Renal cortical epithelial cell (primary cell): ENCODE measurements at regions not wholly inside any gene's neighbourhood (a gene's known extent, or its start where the extent isn't known, plus 50 kb on each side); places are given as distances from the start of the nearest gene placed in this dataset.

Experiments
- DNase-seq: peaks from one replicate; pipeline ENCODE4 v3.0.0-alpha.2; 2011; ENCODE audit warnings: low read depth

DNA sequence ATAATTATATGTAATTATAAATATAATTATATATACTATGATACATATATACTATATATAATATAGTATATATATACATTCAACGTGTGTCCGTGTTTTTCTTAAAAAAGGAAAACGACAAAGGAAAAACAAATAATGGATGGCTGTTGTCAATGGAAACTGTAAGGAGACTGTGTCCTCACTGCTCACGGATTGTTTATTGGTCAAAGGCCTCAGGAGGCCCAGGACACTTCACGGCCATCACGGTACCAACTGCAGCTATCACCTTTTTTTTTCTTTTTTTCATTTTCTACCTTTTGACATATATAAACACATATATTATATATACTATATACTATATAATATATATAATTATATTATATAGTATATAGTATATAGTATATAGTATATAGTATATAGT is 113.4 kb downstream of the SPTSSA start:
- no peak for DNase-seq

DNA sequence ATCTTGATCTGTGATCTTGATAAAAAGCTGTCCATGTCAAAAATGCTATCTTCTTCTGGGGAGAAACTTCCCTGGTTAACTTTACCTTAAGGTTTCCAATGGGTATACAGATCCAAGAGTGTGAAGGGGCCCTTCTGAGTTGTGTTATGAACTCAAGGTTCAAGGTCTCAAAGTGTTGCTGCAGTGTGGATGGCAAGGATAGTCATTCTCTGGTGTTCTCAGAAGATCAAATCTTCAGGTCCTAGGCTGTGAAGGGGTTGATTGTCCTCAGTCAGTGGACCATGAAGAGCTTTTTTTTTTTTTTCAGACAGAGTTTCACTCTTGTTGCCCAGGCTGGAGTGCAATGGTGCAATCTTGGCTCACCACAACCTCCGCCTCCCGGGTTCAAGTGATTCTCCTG is 114.4 kb downstream of the SPTSSA start:
- DNase-seq = peak; percentile 77

DNA sequence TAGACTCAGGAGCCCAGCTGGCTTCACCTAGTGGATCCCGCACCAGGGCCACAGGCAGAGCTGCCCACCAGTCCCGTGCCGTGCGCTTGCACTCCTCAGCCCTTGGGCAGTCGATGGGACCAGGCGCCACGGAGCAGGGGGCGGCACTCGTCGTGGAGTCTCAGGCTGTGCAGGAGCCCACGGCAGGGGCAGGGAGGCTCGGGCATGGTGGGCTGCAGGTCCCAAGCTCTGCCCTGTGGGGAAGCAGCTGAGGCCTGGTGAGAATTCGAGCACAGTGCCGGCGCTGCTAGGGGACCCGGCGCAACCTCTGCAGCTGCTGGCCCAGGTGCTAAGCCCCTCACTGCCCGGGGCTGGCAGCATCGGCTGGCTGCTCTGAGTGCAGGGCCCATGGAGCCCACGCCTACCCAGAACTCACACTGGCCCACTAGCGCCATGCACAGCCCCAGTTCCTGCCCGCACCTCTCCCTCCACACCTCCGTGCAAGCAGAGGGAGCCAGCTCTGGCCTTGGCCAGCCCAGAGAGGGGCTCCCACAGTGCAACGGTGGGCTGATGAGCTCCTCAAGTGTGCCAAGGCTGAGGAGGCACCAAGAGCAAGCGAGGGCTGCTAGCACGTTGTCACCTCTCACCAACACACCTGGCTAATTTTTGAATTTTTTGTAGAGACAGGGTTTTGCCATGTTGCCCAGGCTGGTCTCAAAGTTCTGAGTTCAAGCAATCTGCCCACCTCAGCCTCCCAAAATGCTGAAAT is 116.1 kb downstream of the SPTSSA start:
- no peak for DNase-seq

DNA sequence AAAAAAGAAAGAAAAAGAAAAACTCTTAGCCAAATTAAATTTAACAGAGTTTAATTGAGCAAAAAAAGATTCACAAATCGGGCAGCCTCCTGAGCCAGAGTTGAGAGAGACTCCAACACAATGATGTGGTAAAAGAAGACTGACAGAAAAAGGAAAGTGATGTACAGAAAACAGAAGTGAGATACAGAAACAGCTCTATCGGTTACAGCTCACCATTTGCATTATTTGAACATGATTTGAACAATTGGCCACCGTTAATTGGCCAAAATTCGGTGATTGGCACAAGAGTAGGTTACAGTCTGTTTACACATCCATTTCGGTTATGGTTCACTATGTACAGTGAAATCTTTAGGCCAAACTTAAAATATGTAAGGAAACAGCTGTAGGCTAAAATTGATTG is 117.7 kb downstream of the SPTSSA start:
- DNase-seq = no peak

DNA sequence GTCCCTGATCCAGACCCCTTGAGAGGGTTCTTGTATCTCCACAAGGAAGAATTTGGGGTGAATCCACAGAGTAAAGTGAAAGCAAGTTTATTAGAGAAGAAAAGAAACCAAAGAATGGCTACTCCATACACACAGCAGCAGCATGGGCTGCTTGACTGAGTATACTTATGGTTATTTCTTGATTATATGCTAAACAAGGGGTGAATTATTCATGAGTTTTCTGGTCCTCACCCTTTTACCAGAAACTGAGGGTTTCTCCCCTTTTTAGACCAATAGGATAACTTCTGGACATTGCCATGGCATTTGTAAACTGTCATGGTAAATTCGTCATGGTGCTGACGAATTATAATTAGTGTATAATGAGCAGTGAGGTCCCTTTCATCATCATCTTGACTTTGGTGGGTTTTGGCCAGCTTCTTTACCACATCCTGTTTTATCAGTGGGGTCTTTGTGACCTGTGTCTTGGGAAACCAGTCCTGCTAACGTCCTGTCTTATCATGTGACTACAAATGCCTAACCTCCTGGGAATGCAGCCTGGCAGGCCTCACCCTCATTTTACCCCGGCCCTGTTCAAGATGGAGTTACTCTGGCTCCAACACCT is 121.9 kb downstream of the SPTSSA start:
- no peak for DNase-seq

DNA sequence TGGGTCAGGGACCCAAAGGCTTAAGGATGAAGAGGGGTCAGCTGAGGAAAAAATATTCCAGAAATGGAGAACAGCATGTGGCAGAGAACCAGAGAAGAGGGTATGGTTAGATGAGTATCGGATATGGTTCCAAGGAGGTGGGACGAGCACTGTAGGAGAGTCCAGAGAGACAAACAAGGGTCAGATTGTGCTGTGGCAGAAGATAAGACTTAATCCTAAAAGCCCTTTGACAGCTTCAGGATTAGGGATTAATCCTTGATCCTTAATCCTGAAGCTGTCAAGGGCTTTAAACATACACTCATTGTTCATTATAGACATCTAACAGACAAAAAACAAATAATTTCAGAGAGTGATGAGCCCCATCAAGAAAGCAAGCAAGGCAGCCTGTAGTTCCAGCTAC is 124.0 kb downstream of the SPTSSA start:
- no peak for DNase-seq

DNA sequence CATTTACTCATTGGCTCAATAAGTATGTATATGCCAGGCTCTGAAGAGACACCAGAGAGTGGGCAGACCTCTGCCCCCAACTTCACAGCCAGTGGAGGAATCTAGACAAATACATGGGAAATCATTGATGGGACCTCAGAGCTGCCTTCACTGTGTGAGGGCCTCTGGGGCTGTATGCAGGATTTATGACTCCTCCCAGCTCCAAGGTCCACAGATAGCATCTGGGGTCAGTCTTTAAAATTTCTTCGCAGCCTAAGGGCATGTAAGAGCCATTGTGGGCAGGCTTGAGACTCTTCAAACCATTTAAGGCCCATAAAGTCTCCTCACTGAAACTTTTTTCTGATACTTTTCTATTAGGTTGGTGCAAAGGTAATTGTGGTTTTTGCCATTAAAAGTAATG is 125.5 kb downstream of the SPTSSA start:
- DNase-seq = no peak

DNA sequence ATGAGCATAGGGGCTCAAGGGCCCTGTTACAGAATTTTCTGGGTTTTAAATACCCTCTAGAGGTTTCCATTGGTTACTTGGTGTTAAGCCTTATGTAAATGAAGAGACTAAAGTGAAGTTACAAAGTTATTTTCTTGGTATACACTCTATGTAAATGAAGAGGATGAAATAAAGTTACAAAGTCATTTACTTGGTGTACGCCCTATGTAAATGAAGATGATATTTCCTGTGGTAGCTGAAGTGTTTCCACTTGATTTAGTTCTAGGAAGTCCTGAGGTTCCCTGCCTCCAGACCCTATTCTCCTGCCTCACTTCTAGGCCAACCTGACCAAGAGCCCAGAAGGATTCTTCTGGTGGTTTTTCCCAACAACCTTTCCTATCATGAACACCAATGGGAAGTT is 126.1 kb downstream of the SPTSSA start:
- DNase-seq = no peak

DNA sequence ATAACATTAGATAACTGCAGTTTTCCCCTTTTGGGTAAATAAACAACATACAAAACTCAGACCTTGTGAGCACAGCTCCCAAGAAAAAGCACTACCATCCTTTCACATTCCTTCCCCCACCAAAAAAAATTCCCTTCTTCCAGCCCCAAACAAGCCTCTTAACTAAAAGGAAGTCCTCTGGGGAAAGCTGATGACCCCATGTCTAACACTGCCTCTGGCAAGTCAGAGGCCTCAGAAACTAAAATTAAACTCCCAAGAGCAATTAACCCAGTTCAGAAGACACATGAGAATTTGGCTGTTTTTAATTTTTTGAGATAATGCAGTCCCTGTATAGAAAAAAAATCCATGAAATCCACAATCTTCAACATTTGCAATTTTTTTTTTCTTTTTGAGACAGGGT is 127.7 kb downstream of the SPTSSA start:
- DNase-seq = no peak

DNA sequence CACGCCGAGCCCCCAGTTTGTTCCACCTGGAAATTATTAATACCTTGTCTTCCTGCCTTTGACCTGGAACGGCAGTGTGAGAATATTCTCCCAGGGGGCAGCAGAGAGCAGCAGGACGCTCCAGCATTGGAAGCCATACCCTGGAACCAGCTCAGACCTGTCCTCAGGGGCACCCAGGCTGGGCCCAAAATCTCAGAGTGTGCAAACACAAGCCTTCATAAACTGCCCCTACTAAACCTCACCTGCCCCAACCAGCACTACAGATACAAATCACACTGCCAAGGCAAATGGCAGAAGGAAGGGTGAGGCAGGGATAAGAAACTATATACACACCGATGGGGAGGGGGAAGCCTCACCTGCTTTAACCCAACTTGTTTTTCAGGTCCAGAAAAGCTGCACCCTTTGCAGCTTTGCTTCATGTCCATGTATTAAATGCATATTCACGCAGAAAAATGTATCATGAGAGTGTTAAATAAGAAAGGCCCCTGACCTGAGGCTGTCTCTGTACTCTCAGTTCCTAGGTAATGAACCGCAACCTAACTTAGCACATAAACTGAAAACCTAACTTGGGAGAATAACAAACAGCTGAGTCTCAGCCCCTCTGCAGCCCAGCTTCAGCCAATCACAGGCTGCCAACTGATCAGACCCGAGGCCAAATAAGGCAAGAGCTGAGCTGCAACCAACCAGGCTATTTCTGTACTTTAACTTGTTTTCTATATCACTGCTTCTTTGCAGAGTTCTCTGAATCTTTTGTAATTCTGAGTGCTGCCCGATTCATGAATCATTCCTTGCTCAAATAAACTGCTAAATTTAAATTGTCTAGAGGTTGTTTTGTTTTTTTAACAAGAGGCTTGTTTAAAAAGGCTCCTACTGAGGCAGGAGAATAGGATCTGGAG is 130.1 kb downstream of the SPTSSA start:
- DNase-seq = peak; percentile 86

DNA sequence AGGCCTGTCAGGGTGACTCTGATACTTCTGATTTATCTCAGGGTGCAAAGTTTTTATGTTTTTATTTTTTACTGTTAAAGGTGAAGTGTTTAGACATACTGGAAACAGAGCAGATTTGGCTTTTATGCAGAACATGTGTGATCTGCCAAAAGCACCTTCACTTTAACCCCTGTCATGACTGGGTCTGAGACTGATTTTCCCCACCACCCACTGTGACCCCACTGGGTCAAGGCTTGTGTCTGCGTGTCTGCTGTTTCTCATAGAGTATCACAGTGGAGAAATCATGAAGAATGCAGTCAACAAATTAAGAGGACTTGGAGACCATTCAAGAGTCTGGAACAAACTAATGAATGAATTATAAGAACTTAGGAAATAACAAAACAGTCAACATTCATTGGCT is 131.2 kb downstream of the SPTSSA start:
- DNase-seq = no peak

DNA sequence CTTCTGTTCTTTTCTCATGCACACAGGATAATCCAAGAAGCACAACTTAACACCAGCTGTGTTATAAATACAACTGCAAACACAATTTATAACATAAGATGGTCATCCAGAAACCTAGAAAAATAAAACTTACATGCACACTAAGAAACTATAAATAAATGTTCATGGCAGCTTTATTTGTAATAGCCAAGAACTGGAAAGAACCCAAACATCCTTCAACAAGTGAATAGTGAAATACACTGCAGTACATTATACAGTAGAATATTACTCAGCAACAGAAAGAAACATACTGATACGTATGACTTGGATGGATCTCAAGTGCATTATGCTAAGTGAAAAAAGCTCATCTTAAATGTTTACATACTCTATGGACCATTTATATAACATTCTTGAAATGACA is 132.7 kb downstream of the SPTSSA start:
- DNase-seq = no peak

DNA sequence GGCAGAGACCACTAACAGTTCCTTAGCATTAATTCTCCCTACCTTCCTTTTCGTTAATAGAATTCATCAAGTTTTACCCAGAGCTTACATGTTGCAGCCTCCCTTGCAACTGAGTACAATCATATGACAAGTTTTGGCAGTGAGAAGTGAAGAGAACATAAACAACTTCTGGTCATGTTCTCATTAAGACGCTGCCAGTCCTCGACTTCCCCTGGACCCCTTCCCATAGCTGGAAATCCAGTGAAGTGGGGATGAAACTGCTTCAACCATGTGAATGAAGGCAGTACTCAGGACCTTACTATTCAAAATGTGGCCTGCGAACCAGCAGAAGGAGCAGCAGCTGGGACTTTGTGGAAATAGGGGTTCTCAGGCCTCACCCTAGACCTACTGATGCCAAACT is 133.9 kb downstream of the SPTSSA start:
- no peak for DNase-seq

DNA sequence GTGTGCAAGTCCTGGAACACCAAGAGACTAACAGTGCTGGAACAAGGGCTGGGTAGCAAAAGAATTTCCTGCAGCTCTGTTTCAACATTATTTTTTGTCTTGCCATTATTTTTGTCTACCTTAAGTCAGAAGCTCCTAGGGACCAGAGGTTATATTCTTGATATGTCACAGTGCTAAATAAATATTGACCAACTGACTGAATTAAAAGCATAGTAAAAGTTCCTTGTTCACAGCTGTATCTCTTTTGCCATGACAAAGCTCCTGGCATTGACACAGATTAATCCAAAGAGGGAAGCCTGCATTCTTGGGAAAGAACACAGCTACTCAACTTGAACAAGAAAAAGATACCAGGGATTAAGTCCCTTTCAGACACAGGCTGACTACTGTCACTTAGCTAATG is 136.5 kb downstream of the SPTSSA start:
- DNase-seq = no peak

DNA sequence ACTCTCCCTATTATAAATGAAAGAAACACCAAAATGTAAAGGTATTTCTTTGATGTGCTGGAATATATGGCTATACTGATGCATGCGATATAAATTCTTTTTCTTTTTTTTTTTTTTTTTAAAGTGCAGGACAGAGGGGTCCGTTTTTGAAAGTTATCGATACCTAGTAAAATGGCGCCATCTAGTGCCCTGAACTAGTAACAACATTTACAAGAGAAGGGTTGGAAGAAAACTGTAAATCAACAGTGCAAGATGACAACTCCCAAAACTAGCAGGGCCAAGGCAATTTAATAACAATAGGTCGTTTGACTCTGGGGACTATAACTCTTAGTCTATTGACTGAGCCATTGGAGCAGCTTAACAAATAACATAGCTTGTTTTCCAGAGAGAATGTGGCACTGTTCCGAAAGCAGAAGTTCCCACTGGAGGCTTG is 137.7 kb downstream of the SPTSSA start:
- peak; percentile 25 for DNase-seq

DNA sequence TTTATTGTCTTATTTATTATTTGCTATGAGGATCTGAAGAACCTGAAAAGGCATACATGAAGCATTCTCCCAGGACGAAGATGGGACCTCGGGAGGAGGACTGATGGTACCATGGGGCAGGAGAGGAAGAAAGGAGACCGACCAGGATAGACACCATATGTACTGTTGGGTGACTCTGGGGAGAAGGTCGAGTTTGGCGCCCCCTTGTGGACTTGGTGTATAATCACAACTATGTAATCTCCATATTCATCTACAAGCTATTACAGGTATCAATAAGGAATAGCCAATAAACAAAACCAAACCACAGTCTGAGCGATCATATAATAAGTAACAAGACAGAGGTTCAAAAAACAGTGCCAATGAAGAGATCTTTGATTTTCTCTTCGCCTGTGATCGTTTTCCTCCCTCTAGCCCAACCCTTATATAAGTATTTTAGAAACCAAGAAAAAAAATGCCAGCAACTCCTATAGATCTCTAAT is 139.1 kb downstream of the SPTSSA start:
- DNase-seq = peak; percentile 31

DNA sequence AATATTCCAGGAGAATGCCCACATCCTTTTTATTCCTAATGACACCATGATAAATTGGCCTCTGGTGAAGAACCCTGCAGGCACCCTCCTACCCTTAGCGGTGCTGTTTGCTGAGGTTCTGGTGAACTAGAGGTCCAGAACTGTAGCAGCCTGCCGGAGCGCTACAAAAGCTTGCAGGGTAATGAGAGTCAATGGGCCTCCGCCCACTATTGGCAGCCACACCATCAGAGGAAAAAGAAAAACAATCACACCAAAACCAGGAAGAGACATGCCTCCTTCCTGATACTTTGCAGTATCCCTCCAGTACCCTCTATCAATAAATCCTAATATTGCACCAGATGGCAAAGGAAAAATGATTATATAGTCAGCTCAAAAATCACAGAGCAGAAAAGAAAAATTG is 142.9 kb downstream of the SPTSSA start:
- no peak for DNase-seq

DNA sequence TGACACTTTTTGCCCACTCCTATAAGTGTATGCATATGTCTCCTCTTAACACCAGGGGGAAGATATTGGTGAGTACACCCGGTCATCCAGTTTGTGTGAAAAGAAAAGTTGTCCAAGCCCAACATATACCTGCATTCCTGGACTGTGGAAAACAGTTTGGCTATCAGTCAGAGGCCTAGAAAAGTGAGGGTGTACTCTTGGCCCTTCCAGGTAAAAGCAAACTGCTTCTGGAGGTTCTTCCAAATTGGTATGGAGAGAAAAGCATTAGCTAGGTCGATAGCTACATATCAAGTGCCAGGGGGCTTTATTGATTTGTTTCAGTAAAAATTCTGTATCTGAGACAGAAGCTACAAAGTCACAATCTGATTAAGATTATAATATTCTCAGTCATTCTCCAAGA is 144.0 kb downstream of the SPTSSA start:
- DNase-seq = no peak

DNA sequence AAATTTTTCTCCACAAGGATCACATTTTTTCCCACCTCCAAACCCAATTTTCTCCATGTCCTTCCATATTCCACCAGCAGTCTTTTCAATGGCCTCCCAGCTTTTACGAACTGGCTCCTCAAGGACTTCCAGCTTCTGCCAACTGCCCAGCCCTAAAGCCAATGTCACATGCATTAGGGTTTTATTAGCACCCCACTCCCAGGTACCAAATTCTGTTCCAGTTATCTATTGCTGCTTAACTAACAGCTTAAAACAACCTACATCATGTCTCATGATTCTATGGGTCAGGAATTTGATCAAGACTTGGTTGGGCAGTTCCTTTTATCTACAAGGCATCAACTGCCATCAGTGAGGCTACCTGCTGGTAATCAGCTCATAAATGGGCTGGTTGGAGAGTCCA is 151.3 kb downstream of the SPTSSA start:
- DNase-seq = no peak

DNA sequence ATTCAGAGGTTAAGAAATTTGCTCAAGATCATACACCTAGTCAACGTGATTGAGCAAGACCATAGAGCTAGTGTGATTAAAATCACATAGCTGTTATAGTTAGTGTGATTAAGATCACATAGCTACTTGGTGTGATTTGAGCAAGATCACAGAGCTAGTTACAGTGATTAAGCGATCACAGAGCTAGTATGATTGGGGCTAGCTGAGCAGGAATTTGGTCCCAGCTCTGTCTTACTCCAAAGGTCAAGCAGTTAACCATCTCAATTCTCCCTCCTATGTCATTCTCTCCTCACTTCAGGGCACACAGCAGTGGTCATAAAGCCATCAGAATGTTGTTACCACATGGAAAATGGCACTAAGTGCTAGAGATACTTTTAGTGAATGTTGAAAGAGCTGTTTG is 158.2 kb downstream of the SPTSSA start:
- DNase-seq = no peak

DNA sequence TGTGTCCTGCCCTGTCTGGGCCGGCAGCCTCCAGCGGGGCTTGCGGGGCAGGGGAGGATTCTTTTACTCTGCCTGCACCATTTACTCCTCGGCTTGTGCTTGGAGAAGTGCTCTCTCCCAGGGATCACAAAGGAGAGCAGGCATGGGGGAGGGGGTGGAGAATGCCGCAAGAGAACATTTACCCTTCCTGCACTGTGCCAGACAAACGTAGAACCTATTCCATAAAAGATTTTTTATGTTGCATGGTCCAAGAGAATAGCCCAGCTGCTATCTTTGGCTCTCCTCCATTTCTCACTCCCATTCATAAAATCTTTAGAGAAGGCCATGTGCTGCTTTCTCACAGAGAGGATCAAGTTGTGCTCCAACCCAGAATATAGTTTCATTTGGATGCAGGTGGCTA is 159.4 kb downstream of the SPTSSA start:
- no peak for DNase-seq

DNA sequence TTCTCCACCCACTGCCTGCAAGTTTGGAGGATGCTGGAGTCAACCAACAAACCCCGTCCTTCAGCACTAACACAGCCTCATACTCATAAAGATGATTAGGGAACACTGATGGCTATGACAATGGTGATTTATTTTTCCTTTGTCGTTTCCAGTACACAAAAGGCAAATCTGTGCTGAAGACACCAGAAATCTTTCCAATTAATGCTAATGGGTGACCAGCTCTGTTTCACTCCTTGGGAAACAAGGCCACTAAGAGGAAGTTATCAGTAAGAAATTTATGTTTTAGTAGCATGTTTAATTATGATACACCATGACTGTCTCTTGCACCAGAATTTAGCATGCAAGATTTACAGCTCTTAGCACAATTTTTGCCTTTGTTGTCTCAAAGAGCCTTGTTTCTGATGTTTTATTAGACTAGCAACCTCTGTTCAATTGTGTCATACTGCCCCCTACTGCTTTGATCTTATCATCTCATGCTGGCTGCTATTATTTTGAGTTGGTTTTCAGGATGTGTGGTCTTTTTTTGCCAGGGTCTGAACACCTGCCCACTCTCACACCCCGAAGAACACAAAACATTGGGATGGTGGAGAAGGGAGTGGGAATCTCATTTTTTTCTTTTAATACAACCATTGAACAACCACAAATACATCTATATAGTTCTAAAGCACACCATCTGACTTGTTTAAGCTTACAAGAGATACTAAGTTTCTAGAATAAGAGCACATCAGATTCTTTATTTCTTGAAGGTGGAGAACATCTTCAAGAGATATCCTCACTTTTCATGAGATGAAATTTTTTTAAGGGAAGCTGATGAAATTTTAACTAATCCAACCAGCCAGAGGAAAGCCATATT is 160.9 kb downstream of the SPTSSA start:
- DNase-seq = peak; percentile 58
